ENCODE measurements at regions not wholly inside any gene's neighbourhood (a gene's known extent, or its start where the extent isn't known, plus 50 kb on each side); places are given as distances from the start of the nearest gene placed in this dataset.

- no peak for TF ChIP-seq CTCF (conservative IDR thresholded peaks at IDR 0.05; ENCODE audit: low read depth in 2 of 2)
- TF ChIP-seq POLR2AphosphoS5 (IDR thresholded peaks at IDR 0.05; ENCODE audit: low read depth): no peak
- no peak for TF ChIP-seq ETS1 (IDR thresholded peaks at IDR 0.05)
- no peak for TF ChIP-seq EZH2 (IDR thresholded peaks at IDR 0.05; ENCODE audit: low read depth, unreplicated experiment)
These were observed 62.9 kb upstream of the ASPRV1 start for GRCh38 chr2:70024284-70024683.
